ENCODE measurements at regions not wholly inside any gene's neighbourhood (a gene's known extent, or its start where the extent isn't known, plus 50 kb on each side); places are given as distances from the start of the nearest gene placed in this dataset.

DNA sequence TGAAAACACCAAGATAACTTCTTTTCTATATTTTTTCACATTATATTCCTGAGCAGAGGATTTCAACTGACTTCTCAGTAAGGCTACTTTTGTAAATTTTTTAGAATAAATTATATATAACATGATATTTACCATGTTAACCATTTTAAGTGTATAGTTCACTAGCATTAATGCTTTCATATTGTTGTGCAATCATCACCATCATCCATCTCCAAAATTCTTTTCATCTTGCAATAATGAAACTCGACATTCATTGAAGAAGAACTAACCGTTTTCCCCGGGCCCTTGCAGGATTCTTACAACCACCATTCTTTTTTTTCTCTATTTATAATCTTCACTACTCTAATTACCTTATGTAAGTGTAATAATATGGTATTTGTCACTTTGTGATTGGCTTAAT is 1036.1 kb downstream of the LRFN5 start:
- TF ChIP-seq, protein P1, sequence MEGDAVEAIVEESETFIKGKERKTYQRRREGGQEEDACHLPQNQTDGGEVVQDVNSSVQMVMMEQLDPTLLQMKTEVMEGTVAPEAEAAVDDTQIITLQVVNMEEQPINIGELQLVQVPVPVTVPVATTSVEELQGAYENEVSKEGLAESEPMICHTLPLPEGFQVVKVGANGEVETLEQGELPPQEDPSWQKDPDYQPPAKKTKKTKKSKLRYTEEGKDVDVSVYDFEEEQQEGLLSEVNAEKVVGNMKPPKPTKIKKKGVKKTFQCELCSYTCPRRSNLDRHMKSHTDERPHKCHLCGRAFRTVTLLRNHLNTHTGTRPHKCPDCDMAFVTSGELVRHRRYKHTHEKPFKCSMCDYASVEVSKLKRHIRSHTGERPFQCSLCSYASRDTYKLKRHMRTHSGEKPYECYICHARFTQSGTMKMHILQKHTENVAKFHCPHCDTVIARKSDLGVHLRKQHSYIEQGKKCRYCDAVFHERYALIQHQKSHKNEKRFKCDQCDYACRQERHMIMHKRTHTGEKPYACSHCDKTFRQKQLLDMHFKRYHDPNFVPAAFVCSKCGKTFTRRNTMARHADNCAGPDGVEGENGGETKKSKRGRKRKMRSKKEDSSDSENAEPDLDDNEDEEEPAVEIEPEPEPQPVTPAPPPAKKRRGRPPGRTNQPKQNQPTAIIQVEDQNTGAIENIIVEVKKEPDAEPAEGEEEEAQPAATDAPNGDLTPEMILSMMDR (IDR thresholded peaks at IDR 0.05) = no peak
- TF ChIP-seq POLR2A (IDR thresholded peaks at IDR 0.05; ENCODE audit: low read depth) (no peak), EP300 (IDR thresholded peaks at IDR 0.05) (no peak)
